ENCODE measurements at regions not wholly inside any gene's neighbourhood (a gene's known extent, or its start where the extent isn't known, plus 50 kb on each side); places are given as distances from the start of the nearest gene placed in this dataset.
A peak's percentile ranks its signal among the peaks of the same experiment; 100 is the strongest.
"Not testable (repeated sequence)": the region's sequence is repeated elsewhere in the genome, so short reads cannot be mapped to it uniquely, and the experiment has no call there.

DNA sequence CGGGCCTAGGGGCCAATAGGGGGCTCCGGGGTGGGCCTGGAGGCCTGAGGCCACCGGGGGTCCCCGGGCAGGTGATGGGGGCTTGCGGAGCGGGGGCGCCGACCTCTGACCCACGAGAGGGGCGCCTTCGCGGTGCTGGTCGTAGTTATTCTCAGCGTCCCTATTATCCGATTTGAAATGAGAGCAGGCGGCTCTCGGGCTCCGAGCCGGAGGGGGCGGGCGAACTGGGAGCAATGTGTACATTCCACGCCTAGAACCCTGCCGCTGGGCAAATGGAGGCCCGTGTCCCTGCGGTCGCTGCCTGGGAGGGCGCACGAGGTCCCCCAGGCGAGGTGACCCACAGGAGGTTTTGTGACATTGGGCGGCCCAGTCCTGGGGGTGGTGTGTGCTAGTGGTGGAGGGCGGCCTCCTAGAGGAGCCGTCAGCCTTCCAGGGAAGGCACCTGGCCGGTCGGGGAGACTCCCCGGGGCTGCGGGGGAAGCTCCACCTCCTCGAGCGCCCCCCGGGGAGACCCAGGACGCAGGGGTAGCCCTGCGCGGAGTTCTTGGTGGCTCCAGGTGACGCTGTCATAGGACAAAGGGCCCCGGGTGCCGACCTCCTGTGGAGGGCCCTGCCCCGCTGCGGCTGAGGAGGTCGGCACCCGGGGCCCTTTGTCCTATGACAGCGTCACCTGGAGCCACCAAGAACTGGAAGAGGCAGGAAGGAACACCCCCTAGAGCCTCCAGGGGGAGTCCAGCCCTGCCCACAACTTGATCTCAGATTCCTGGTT is 102.6 kb upstream of the PRKX start:
- no peak for DNase-seq

GRCh38 chrX:3811331-3812311 is 98.2 kb upstream of the PRKX start:
- DNase-seq, result peak; percentile 7

DNA sequence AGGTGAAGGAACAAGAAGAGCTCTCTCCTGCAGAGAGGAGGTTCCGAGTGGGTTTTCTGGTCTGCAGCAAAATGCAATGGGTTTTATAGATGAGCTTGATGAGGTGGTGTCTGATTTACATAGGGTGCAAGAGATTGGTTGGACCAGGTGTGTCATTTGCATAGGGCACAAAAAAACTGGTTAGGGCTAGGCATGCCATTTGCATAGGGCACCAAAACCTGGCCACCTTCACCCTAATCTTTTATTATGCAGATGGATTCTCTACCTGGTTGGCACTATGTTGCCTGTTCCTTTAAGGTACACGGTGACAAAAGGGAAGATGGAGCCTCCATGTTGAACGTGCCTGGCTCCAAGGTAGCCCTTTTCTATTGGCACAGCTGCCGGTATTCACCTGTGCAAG is 94.5 kb upstream of the PRKX start:
- DNase-seq, result no peak

DNA sequence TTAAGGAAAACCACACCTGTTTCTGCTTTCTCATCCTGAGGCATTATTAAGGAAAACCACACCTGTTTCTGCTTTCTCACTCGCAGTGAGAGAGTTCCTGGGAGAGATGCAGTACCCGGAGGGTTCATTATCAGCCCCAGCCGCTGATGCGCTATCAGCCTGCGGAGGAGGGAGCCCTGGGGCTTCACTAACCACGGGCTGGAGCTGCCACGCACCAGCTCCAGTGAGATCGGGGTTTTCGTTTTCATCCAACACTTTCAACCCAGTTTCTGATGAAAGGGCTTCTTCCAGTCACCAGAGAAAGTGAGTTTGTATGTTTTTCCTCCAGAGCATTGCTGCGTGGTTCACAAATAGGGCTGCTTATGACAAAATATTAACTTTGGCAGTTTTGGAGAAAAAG is 93.2 kb upstream of the PRKX start:
- DNase-seq, result no peak

DNA sequence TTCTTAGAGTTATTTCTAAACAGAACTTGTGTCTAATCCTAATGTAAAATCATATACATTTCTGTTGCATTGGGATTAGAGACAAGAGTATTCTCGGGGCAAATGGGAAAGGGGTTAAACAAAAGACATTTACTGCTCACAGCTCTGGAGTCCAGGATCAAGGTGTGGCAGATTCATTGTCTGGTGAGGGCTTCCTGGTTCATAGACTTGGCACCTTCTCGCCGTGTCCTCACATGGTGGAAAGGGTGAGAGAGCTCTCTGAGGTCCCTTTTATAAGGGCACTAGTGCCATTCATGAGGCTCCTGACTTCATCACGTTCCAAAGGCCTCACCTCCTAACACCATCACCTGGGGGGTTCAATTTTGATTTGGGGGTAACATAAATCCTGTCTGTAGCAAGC is 90.3 kb upstream of the PRKX start:
- no peak for DNase-seq

GRCh38 chrX:3803305-3803704 is 89.9 kb upstream of the PRKX start:
- no peak for DNase-seq

GRCh38 chrX:3795411-3795810 is 82.0 kb upstream of the PRKX start:
- DNase-seq, result not testable (repeated sequence)

DNA sequence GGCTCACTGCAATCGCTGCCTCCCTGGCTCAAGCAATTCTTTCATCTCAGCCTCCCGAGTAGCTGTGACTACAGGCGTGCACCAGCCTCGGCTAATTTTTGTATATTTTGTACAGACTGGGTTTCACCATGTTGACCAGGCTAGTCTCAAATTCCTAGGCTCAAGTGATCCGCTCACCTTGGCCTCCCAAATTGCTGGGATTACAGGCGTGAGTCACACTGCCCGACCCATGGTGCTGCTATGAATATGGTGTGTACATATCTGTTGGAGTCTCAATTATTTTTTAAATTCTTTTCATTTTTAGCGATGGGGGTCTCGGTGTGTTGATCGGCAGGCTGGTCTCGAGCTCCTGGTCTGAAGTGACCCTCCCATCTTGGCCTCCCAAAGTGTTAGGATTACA is 78.0 kb upstream of the PRKX start:
- DNase-seq, result no peak

- no peak for DNase-seq
Observed at GRCh38 chrX:3788494-3789233, 75.2 kb upstream of the PRKX start.

DNA sequence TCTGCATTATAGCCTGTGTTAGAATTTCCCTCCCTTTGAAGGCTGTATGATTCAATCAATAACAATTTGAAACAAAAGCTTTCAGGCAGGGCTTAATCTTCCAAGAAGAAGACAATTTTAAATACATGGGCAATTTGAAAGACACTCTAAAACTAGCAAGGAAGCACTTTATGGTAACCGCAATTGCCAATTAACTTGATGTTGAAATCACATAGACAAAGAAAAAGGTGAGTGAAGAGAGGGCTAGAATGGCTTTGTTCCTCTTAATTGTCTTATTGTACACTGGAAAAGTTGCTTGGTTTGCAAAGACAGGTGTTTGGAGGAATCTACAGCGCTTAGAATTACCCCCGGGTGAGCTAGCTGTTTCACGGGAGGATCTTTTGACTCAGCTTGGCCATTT is 74.4 kb upstream of the PRKX start:
- DNase-seq, result no peak

DNA sequence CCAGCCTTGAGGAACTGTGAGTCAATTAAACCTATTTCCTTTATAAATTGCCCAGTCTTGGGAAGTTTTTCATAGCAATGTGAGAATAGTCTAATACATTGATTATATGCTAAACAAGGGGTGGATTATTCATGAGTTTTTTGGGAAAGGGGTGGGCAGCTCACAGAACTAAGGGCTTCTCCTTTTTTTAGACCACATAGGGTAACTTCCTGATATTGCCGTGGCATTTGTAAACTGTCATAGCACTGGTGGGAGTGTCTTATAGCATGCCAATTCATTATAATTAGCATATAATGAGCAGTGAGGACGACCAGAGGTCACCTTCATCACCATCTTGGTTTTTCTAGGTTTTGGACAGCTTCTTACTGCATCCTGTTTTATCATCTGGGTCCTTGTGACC is 72.4 kb upstream of the PRKX start:
- not testable (repeated sequence) for DNase-seq

DNA sequence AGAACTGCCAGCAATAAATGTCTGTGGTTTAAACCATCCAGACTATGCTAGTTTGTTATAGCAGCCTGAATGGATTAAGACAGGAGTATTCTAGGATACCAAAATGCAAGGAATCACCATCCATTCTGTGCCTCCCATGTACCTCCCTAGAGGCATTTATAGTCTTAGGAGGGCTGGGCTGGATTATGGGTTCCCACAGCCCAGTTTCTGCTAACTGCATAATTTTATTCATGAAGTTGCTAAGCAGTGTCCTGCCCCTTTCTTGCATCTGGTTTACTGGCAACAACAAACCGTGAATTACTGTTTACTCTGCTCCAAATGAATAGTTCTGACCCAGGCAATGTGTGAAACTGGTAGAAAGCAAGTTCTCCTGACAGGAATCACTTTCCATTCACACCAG is 67.1 kb upstream of the PRKX start:
- DNase-seq, result no peak

GRCh38 chrX:3779546-3779945 is 66.1 kb upstream of the PRKX start:
- DNase-seq, result no peak

DNA sequence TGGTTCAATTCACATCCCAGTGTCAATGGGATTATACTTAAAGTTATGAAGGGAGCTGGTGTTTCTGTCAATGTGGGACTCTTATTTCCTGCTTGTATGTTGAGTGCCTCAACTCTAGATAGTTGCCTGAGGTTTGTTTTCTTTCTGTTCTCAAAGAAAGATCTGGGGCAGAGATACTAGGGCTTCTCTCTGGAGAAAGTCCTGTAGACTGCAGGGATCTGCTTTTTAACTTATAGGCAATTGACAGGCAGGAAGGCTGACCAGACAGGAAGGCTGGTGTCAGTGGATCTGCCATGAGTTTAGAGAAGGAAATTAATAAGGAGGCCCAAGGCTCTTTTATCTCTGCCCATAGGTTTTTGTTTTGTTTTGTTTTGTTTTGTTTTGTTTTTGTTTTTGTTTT is 64.0 kb upstream of the PRKX start:
- no peak for DNase-seq

GRCh38 chrX:3771766-3772165 is 58.3 kb upstream of the PRKX start:
- DNase-seq, result no peak

GRCh38 chrX:3768881-3769280 is 55.4 kb upstream of the PRKX start:
- no peak for DNase-seq

All from DMS53 (cell line).